Chondrocyte (in vitro differentiated cells): ENCODE measurements at regions not wholly inside any gene's neighbourhood (a gene's known extent, or its start where the extent isn't known, plus 50 kb on each side); places are given as distances from the start of the nearest gene placed in this dataset.
A peak's percentile ranks its signal among the peaks of the same experiment; 100 is the strongest.

Experiments
- DNase-seq: peaks from one replicate; pipeline ENCODE4 v3.0.0; 2021; ENCODE audit warnings: mixed read lengths, low spot score
- H3K27ac Mint-ChIP-seq: one replicate; pipeline ENCODE4 v1.8.0; 2021; ENCODE audit warnings: mild to moderate bottlenecking, moderate library complexity, mixed read lengths; ENCODE audit not compliant: unreplicated experiment
- H3K27me3 Mint-ChIP-seq: 2 replicates; pipeline ENCODE4 v1.8.0; 2021; ENCODE audit warnings: low read depth, mixed read lengths
- H3K36me3 Mint-ChIP-seq: 2 replicates; pipeline ENCODE4 v1.8.0; 2021; ENCODE audit warnings: low read depth, mixed read lengths
- H3K4me1 Mint-ChIP-seq: 2 replicates; pipeline ENCODE4 v1.8.0; 2021; ENCODE audit warnings: low read depth, mild to moderate bottlenecking, mixed read lengths
- H3K4me3 Mint-ChIP-seq: one replicate; pipeline ENCODE4 v1.8.0; 2021; ENCODE audit warnings: mild to moderate bottlenecking, moderate library complexity, mixed read lengths; ENCODE audit not compliant: unreplicated experiment
- H3K9me3 Mint-ChIP-seq: 2 replicates; pipeline ENCODE4 v1.8.0; 2021; ENCODE audit warnings: low read depth, mixed read lengths
- TF ChIP-seq, protein P1 (sequence below): fragments of 200-600 bp; sonication (generic); IDR thresholded peaks from 2 replicates; pipeline ENCODE4 v1.5.0; 2021; ENCODE audit warnings: antibody characterized with exemption, mild to moderate bottlenecking, moderate library complexity

- Mint-ChIP-seq H3K27me3 (no peaks in the 10 kb centered on the region), H3K36me3 (peaks cover 3% of the 10 kb centered on the region), H3K27ac (no peak overlapping the region), H3K4me3 (no peak overlapping the region), H3K9me3 (peaks cover 4% of the 10 kb centered on the region), H3K4me1 (peaks cover 18% of the 10 kb centered on the region)
- DNase-seq, result no peak
- TF ChIP-seq, protein P1, sequence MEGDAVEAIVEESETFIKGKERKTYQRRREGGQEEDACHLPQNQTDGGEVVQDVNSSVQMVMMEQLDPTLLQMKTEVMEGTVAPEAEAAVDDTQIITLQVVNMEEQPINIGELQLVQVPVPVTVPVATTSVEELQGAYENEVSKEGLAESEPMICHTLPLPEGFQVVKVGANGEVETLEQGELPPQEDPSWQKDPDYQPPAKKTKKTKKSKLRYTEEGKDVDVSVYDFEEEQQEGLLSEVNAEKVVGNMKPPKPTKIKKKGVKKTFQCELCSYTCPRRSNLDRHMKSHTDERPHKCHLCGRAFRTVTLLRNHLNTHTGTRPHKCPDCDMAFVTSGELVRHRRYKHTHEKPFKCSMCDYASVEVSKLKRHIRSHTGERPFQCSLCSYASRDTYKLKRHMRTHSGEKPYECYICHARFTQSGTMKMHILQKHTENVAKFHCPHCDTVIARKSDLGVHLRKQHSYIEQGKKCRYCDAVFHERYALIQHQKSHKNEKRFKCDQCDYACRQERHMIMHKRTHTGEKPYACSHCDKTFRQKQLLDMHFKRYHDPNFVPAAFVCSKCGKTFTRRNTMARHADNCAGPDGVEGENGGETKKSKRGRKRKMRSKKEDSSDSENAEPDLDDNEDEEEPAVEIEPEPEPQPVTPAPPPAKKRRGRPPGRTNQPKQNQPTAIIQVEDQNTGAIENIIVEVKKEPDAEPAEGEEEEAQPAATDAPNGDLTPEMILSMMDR, result no peak
Observed at GRCh38 chr2:171228826-171229225, 68.1 kb upstream of the TLK1 start.

GRCh38 chr2:171227066-171227782, 66.5 kb upstream of the TLK1 start:
- TF ChIP-seq, protein P1, result no peak
- Mint-ChIP-seq H3K9me3 (peaks cover 6% of the 10 kb centered on the region), H3K27ac (no peak overlapping the region), H3K4me1 (peaks cover 18% of the 10 kb centered on the region), H3K4me3 (no peak overlapping the region), H3K27me3 (no peaks in the 10 kb centered on the region), H3K36me3 (peaks cover 4% of the 10 kb centered on the region)
- DNase-seq, result no peak

- no peak for DNase-seq
- peaks cover 6% of the 10 kb centered on the region for H3K9me3 Mint-ChIP-seq
- peaks cover 18% of the 10 kb centered on the region for H3K4me1 Mint-ChIP-seq
- H3K4me3 Mint-ChIP-seq, result no peak overlapping the region
- peaks cover 4% of the 10 kb centered on the region for H3K36me3 Mint-ChIP-seq
- H3K27me3 Mint-ChIP-seq, result no peaks in the 10 kb centered on the region
- TF ChIP-seq, protein P1, result no peak
- H3K27ac Mint-ChIP-seq, result no peak overlapping the region
Observed at GRCh38 chr2:171226461-171226860, 65.8 kb upstream of the TLK1 start.

DNA sequence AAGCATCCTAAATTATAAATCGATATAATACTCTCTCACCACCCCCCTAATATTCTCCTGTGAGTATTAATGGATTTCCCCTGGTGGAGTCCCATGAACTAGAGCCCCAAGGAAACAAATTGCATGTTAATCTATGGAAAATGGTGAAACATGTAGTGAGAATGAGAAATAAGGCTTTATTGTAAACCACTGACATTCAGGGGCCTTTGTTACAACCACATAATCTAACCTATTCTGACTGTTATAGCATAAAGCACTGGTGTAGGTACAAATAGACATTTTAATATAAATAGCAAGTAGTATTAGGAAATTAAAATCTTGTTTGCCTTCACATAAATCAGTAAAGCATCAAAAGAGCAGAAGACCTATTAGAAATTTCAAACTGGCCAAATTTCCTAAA, 65.3 kb upstream of the TLK1 start:
- H3K36me3 Mint-ChIP-seq, result peaks cover 4% of the 10 kb centered on the region
- TF ChIP-seq, protein P1, result no peak
- no peaks in the 10 kb centered on the region for H3K27me3 Mint-ChIP-seq
- peaks cover 18% of the 10 kb centered on the region for H3K4me1 Mint-ChIP-seq
- peaks cover 6% of the 10 kb centered on the region for H3K9me3 Mint-ChIP-seq
- DNase-seq, result no peak
- H3K4me3 Mint-ChIP-seq, result no peak overlapping the region
- H3K27ac Mint-ChIP-seq, result no peak overlapping the region

GRCh38 chr2:171225302-171225980, 64.7 kb upstream of the TLK1 start:
- TF ChIP-seq, protein P1, result peak; percentile 48
- DNase-seq, result no peak
- Mint-ChIP-seq H3K27ac (peak overlapping the region; percentile 41), H3K4me1 (peaks cover 18% of the 10 kb centered on the region), H3K9me3 (peaks cover 6% of the 10 kb centered on the region), H3K4me3 (no peak overlapping the region), H3K27me3 (no peaks in the 10 kb centered on the region), H3K36me3 (peaks cover 4% of the 10 kb centered on the region)
